ENCODE measurements at regions not wholly inside any gene's neighbourhood (a gene's known extent, or its start where the extent isn't known, plus 50 kb on each side); places are given as distances from the start of the nearest gene placed in this dataset.

- TF ChIP-seq POLR2A (IDR thresholded peaks at IDR 0.05; ENCODE audit: low read length) (no peak), GATA1 (IDR thresholded peaks at IDR 0.05; ENCODE audit: low read depth, low read length) (no peak)
Measured at GRCh38 chrX:128460835-128461234, 408.6 kb upstream of the ACTRT1 start.
